ENCODE measurements at regions not wholly inside any gene's neighbourhood (a gene's known extent, or its start where the extent isn't known, plus 50 kb on each side); places are given as distances from the start of the nearest gene placed in this dataset.

GRCh38 chr4:107531927-107532326 lies 188.1 kb downstream of the PAPSS1 start:
- TF ChIP-seq CTCF (IDR thresholded peaks at IDR 0.05; ENCODE audit: insufficient read depth, low read length, poor library complexity, severe bottlenecking) (no peak), EZH2phosphoT487 (conservative IDR thresholded peaks at IDR 0.05; ENCODE audit: low read length) (no peak)

Measured in SU-DHL-6 (cell line).